ENCODE measurements at regions not wholly inside any gene's neighbourhood (a gene's known extent, or its start where the extent isn't known, plus 50 kb on each side); places are given as distances from the start of the nearest gene placed in this dataset.
A peak's percentile ranks its signal among the peaks of the same experiment; 100 is the strongest.

DNA sequence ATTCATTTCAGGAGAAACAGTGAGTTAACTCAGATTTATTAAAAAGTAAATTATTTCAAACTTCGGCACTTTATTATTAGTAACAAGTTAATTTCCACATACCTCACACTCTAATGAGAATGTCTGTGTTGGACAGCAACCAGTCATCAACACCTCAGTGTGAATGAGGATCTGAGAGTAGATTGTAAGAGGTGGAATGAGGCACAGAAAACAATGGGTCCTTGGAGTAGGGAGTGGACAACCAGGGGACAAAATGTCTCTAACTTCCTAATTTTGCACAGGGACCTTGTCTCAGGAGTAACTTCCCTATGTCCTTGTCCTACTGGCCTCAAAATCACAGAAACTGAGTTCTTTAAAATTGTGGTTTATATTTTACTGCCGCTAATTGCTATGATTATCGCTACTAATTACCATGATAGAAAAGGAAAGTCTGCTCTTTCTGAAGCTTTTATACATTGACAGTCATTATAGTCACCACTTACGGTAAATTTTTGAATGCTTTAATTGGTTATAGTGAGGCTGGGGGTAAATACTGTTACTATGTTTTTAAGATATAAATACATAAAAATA is 82.2 kb upstream of the LRPPRC start (continued):
- TF ChIP-seq NR2F1 (conservative IDR thresholded peaks at IDR 0.05) (no peak), IRF4 (IDR thresholded peaks at IDR 0.05; ENCODE audit: low read depth, low read length) (no peak), CBX5 (IDR thresholded peaks at IDR 0.05; ENCODE audit: low read depth) (no peak), ZNF384 (IDR thresholded peaks at IDR 0.05; ENCODE audit: borderline replicate concordance, low read depth, low read length) (no peak), ASH2L (IDR thresholded peaks at IDR 0.05; ENCODE audit: borderline replicate concordance, low read depth) (no peak), CBX3 (IDR thresholded peaks at IDR 0.05; ENCODE audit: borderline replicate concordance, low read depth) (no peak), TAF1 (IDR thresholded peaks at IDR 0.05; ENCODE audit: borderline replicate concordance, low read depth, low read length) (no peak), JUNB (IDR thresholded peaks at IDR 0.05) (no peak), EP300 (IDR thresholded peaks at IDR 0.05; ENCODE audit: borderline replicate concordance in 1 of 2, control insufficient read depth in 1 of 2, low read depth in 2 of 2, low read length in 2 of 2) (peak in 1 of 2 experiments; percentile 33; a peak in 1 of 4 replicates), IKZF2 (IDR thresholded peaks at IDR 0.05) (peak; percentile 66 to 71; a peak in 3 of 4 replicates), IKZF1 (conservative IDR thresholded peaks at IDR 0.05) (peak; percentile 64; the same call in 1 of the 2 replicates), STAT1 (conservative IDR thresholded peaks at IDR 0.05) (no peak), HDGF (IDR thresholded peaks at IDR 0.05) (no peak), BMI1 (IDR thresholded peaks at IDR 0.05; ENCODE audit: borderline replicate concordance) (0 out of 2 replicates have a peak, but pooled peaks have one; percentile 11), POLR2A (IDR thresholded peaks at IDR 0.05; ENCODE audit: low read depth, low read length) (no peak), NRF1 (conservative IDR thresholded peaks at IDR 0.05; ENCODE audit: low read depth, low read length) (no peak), ZZZ3 (IDR thresholded peaks at IDR 0.05; ENCODE audit: control insufficient read depth, insufficient read length, low read depth) (no peak), MTA2 (IDR thresholded peaks at IDR 0.05; ENCODE audit: low read depth) (peak; percentile 85), NR2C1 (IDR thresholded peaks at IDR 0.05) (no peak), CEBPB (IDR thresholded peaks at IDR 0.05; ENCODE audit: borderline replicate concordance in 1 of 2, low read depth in 2 of 2, low read length in 2 of 2) (no peak), ZSCAN29 (IDR thresholded peaks at IDR 0.05) (no peak), SMARCA5 (IDR thresholded peaks at IDR 0.05) (no peak), NFYB (IDR thresholded peaks at IDR 0.05; ENCODE audit: insufficient read depth, low read depth, low read length) (no peak), SREBF2 (IDR thresholded peaks at IDR 0.05; ENCODE audit: low read length) (no peak), POLR2AphosphoS2 (IDR thresholded peaks at IDR 0.05; ENCODE audit: low read depth, low read length) (no peak), TBL1XR1 (IDR thresholded peaks at IDR 0.05; ENCODE audit: low read depth, low read length) (no peak)
- TF ChIP-seq, protein P1, sequence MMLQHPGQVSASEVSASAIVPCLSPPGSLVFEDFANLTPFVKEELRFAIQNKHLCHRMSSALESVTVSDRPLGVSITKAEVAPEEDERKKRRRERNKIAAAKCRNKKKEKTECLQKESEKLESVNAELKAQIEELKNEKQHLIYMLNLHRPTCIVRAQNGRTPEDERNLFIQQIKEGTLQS (IDR thresholded peaks at IDR 0.05; ENCODE audit: borderline replicate concordance, extremely low read depth, low read depth, low read length): no peak
- TF ChIP-seq, protein P2, sequence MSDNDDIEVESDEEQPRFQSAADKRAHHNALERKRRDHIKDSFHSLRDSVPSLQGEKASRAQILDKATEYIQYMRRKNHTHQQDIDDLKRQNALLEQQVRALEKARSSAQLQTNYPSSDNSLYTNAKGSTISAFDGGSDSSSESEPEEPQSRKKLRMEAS (IDR thresholded peaks at IDR 0.05; ENCODE audit: low read depth, low read length): no peak
- TF ChIP-seq, protein P3, sequence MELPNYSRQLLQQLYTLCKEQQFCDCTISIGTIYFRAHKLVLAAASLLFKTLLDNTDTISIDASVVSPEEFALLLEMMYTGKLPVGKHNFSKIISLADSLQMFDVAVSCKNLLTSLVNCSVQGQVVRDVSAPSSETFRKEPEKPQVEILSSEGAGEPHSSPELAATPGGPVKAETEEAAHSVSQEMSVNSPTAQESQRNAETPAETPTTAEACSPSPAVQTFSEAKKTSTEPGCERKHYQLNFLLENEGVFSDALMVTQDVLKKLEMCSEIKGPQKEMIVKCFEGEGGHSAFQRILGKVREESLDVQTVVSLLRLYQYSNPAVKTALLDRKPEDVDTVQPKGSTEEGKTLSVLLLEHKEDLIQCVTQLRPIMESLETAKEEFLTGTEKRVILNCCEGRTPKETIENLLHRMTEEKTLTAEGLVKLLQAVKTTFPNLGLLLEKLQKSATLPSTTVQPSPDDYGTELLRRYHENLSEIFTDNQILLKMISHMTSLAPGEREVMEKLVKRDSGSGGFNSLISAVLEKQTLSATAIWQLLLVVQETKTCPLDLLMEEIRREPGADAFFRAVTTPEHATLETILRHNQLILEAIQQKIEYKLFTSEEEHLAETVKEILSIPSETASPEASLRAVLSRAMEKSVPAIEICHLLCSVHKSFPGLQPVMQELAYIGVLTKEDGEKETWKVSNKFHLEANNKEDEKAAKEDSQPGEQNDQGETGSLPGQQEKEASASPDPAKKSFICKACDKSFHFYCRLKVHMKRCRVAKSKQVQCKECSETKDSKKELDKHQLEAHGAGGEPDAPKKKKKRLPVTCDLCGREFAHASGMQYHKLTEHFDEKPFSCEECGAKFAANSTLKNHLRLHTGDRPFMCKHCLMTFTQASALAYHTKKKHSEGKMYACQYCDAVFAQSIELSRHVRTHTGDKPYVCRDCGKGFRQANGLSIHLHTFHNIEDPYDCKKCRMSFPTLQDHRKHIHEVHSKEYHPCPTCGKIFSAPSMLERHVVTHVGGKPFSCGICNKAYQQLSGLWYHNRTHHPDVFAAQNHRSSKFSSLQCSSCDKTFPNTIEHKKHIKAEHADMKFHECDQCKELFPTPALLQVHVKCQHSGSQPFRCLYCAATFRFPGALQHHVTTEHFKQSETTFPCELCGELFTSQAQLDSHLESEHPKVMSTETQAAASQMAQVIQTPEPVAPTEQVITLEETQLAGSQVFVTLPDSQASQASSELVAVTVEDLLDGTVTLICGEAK (IDR thresholded peaks at IDR 0.05; ENCODE audit: borderline replicate concordance): no peak
